ENCODE measurements at regions not wholly inside any gene's neighbourhood (a gene's known extent, or its start where the extent isn't known, plus 50 kb on each side); places are given as distances from the start of the nearest gene placed in this dataset.

DNA sequence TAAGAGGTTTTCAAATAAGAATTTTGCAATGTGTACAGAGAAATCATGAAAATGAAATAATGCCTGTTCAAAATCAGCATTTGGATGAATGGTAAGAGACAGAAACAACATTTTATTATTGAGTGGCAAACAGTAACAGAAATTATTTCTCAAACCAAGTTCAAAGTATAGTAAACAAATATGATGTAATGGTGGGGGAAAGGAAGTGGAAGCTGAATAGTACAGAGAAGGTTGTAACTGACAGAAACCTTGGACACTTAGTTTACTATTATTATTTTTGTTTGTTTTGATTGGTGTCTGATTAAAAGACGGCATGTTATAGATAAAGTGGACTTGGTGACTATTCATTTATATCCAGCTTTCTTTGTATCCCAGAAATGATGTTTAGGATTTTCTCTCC, 1637.4 kb upstream of the ACVR2A start:
- no peak for DNase-seq

DNA sequence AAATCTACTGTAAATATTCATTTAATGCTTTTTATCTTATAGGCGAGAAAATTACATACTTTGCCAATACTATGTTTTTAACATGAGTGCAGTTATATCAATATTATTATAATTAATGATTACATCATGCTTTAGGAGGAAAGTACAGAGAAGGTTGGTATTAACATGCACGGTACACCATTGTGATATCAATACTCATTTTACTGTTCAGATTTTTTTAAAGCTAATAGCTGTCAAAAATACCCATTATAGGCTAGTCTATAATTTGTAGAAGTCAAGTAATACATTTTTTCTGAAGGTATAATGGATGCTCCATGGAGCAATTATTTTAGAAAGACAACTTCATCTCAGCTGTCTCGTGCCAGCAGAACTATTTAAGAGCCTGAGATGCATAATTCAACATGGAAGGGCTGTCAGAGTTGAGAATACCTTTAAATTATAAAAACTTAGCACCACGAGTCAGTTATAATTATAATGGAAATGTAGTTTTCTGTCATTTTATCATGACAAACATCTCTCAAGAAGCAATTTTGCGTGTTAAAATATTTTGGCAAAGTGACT, 1641.7 kb upstream of the ACVR2A start:
- DNase-seq: no peak

DNA sequence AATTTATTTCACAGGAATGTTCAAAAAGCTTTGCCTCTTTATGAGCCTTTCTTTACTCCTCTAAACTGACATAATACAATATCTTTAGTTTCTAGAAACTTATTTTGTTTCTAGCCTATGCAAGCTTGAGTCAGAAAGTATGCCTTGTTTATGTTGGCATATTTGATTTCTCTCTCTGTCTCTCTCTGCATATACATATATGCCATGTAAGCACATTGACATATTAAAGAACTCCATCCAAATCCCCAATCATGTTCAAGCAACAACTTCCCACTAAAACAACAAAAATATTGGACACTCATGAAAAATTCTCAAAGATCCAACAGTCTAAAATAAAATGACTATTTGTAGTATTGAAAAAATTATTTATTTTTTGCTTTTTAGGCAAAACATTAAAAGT, 1651.2 kb upstream of the ACVR2A start:
- DNase-seq: no peak

DNA sequence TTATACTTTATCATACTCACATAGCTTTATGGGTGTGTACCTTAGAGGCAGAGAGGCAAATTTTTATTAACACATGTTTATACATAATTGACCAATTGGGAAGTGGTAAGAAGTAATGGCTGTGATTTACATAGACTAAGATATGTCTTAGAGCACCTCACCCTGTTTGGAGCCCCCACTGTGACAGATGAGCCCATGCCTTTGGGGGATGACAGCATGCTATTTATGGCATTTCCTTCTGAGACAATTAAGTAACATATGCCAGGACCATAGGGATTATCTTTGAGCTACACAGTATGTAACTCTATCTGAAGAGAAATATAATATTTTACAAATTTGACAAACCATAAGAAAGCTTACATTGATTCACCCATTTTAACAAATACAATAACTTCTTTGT, 1655.3 kb upstream of the ACVR2A start:
- DNase-seq: no peak

DNA sequence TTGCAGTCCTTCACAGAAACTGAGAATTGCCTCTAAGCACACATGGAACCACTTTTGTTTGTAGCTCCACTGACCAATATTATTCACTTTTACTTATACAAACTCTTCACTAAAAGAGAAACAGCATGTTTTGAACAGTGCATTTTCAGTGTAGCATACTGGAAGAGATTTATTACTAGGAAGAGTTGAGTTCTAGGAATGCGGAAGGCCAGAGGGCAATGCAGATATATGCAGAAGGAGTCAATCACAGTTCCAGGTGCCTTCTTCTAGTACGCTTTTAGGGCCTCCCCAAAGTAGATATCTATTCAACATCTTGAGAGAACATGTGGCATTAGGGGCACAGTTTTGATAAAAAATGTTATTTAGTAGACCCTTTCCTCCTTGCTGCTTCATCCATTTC, 1654.0 kb upstream of the ZEB2 start:
- DNase-seq: no peak

DNA sequence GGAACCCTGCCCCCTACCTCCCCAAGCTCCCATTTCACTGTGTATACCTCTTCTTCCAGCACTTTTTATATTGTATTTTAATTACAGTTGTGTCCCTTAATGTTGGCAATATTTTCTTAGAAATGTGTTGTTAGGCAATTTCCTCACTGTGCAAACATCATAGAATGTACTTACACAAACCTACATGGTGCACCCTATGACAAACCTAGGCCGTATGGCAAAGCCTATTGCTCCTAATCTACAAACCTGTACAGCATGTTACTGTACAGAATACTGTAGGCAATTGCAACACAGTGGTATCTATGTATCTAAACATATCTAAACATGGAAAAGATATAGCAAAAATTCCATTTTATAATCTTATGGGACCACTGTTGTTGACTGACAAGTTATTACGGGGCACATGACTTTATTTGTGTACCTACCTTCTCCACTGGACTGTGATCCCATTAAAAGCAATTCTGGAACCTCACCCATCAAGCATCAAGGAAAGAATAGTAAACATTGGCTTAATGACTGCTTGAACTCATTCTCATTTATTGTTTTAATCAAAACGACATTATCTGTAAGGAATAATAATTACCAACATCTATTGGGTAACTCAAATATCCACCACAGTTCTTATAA, 1641.5 kb upstream of the ZEB2 start:
- no peak for DNase-seq

DNA sequence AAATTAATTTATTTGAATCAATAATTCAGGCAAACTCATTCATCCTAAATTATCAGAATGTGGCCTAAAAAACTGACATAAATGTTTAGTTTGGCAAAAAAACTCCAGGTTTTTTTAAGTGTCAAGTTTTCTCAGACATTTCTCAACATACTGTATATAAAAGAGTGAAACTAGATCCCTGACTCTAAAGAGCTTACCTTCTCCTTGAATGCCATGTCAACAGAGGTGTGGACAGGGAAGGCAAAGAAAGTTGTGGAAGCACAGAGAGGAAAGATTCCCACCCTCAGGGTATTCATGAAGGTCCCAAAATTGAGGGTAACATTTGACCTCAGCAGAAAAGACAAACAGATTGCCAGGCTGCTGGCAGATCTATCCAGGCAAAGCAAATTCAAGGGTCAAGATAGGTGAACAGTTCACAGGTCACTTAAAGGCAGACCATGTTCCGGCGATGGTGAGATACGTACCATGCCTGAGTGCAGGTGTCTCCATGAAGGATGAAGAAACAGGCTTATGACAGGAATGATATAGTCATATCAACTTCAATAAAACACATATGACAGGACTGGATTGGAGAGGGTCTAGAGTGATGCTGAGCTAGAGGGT, 1638.3 kb upstream of the ZEB2 start:
- DNase-seq: no peak

DNA sequence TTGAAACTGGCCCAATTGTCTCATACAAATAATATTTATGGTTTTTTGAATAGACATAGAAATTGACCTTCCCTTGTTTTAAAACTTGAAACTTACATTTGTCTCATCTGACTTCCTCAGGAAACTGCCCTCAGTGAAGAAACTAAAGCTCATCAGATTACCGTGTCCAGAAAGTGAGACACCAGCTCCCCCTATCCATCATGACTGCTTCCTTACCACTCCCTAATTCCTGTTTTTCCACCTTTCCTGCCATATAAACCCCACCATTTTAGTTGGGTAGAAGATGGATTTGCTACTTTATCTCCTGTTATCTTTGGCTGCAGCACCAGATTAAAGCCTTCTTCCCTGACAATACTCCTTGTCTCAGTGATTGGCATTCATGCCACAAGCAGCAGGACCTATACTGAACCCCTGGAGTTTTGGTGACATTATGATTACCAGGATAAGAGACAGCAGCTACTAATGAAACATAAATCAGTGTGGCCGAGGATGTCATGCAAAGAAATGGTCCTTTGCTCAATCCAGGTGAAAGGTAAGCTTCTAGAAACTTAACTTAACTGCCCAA, 1627.6 kb upstream of the ZEB2 start:
- DNase-seq: no peak

DNA sequence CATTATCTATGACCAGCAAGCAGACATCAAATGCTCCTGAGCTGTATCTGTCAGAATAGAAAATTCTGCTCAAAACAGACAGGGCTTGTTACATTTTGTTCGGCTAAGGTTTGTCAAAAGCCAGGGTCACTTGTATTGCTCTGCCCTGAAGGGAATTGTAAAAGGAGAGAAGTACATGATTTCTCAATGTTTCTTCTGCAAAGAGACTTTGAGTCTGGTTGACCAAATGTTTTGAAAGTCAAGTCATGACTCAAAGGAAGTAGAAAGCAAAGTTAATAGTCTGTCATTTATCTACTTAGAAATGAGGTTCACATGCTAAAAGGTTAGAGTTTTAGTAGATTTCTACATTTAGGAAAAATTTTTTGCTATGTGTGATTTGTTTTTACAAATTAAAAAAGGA, 1624.1 kb upstream of the ZEB2 start:
- no peak for DNase-seq

GRCh38 chr2:146138820-146139219, 1618.9 kb upstream of the ZEB2 start:
- no peak for DNase-seq

GRCh38 chr2:146135245-146135644, 1615.3 kb upstream of the ZEB2 start:
- DNase-seq: no peak

GRCh38 chr2:146131785-146132184, 1611.9 kb upstream of the ZEB2 start:
- no peak for DNase-seq

- DNase-seq: no peak
These were observed 1611.1 kb upstream of the ZEB2 start for GRCh38 chr2:146131048-146131447.

- no peak for DNase-seq
These were observed 1610.4 kb upstream of the ZEB2 start for GRCh38 chr2:146130290-146130689.

DNA sequence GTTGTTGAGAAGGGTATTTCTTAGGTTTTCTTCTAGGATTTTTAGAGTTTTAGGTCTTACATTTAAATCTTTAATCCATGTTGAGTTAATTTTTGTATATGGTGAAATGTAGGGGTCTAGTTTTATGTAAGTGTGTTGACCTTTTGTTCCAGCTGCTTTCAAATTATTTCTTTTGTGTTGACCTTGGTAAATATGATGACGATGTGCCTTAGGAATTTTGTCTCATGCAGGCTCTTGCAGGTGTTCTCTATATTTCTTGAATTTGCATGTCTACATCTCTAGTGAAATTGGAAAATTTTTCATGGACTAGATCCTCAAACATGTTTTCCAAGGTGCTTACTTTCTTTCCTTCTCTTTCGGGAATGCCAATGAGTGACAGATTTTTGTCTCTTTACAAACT, 1609.3 kb upstream of the ZEB2 start:
- DNase-seq: no peak

DNA sequence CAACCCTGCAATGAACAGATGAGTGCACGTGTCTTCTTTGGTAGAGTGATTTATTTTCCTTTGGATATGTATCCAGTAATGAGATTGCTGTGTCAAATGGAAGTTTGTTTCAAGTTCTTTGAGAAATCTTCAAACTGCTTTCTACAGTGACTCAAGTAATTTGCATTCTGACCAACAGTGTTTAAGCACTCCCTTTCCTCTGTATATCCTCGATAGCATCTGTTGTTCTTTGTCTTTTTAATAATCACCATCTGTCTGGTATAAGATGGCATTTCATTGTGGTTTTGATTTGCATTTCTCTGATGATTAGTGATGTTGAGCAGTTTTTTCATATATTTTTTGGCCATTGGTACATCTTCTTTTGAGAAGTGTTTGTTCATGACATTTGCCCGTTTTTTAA, 1608.3 kb upstream of the ZEB2 start:
- DNase-seq: no peak

- DNase-seq: no peak
These were observed 1605.6 kb upstream of the ZEB2 start for GRCh38 chr2:146125551-146125950.

DNA sequence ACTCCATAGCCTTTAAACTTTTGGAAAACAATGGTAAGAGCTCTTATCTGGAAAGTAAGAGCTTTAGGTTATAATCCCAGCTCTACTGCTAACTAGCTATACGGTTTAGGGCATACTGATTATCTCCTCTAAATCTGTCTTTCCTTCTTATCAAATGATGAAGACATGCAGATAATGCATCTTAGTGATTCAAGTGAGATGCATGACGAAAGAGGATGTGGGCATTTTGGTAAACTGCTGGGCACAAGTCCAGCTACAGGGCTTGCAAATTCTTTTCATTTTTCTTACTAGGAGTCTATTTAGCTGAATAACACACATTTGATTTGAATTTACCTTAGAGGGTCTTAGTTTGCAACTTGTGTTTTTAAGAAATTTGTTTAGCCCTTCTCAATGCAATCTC, 1604.8 kb upstream of the ZEB2 start:
- no peak for DNase-seq

- DNase-seq: no peak
These were observed 1603.8 kb upstream of the ZEB2 start for GRCh38 chr2:146123714-146124113.

DNA sequence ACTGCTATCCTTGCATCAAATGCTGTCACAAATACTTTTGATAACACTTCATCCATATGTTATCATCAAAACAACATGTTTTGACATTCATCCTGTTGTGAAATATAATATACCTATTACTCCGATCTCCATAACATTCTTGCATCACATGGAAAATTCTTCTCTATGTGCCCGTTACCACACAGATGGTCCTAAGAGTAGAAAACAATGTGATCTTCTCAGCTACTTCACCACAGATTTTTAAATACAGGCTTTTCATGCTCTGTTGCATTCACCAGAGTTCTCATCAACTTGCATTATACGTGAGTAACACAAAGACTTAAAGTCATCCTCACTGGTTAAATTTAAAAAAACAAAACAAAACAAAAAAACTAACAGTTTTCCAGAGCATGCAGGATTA, 1603.3 kb upstream of the ZEB2 start:
- no peak for DNase-seq

- DNase-seq: no peak
These were observed 1599.7 kb upstream of the ZEB2 start for GRCh38 chr2:146119586-146119985.

DNA sequence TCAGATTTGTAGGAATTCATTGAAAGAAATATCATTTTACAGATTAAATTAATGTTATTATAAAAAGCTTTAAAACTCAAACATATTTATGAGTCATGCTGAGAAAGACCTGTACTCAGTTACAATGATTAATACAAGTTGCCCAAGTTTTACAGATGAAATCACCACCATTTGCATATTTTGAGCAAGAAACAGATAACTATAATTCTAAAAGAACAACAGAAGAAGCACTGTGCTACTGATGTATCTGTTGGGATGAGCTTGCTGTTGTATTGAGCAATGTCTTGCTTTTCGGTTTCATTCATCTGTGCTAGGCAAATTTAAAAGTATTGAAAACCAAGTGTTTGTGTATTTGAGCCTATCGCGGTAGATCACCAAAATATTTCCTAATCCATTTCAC, 1589.1 kb upstream of the ZEB2 start:
- DNase-seq: no peak

DNA sequence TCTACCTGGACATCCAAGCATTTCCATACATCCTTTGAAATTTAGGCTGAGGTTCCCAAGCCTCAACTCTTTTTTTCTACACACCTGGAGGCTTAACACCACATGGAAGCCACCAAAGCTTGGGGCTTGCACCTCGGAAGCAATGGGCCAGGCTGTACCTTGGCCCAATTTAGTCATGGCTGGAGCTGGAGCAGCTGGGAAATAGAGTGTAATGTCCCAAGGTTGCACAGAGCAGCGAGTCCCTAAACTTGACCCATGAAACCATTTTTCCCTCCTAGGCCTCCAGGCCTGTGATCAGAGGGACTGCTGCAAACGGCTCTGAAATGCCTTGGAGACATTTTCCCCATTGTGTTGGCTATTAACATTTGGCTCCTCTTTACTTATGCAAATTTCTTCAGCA, 1574.3 kb upstream of the ZEB2 start:
- DNase-seq: no peak

All from anterior cingulate cortex (tissue), 58 donors.